ENCODE measurements at regions not wholly inside any gene's neighbourhood (a gene's known extent, or its start where the extent isn't known, plus 50 kb on each side); places are given as distances from the start of the nearest gene placed in this dataset.

- no peak for TF ChIP-seq Cebpa-rat (IDR thresholded peaks at IDR 0.05)
- Histone ChIP-seq H3K4me3 (no peak overlapping the region), H3K27me3 (no peaks in the 10 kb centered on the region), H3K36me3 (no peaks in the 10 kb centered on the region), H3K9me3 (replicated peaks in 1 of 11) (peaks cover 11 to 19% (median 13%) of the 10 kb centered on the region in 11 experiments; a peak in 20 of 22 replicates), H3K9ac (no peak overlapping the region), H3K4me1 (peaks cover 0 to 8% (median 4%) of the 10 kb centered on the region in 10 experiments; a peak in 8 of 20 replicates), H4K20me1 (no peaks in the 10 kb centered on the region), H3K27ac (no peak overlapping the region), H3K4me2 (no peak overlapping the region)
Observed at GRCh38 chr6:147805155-147805554, 296.7 kb downstream of the SAMD5 start.

GRCh38 chr6:147806697-147807096 lies 298.2 kb downstream of the SAMD5 start:
- Histone ChIP-seq H3K27me3 (no peaks in the 10 kb centered on the region), H3K27ac (no peak overlapping the region), H3K4me1 (peaks cover 0 to 8% (median 4%) of the 10 kb centered on the region in 10 experiments; a peak in 8 of 20 replicates), H3K4me3 (no peak overlapping the region), H3K4me2 (no peak overlapping the region), H3K36me3 (no peaks in the 10 kb centered on the region), H3K9me3 (replicated peaks in 1 of 11) (peaks cover 11 to 19% (median 13%) of the 10 kb centered on the region in 11 experiments; a peak in 20 of 22 replicates), H3K9ac (no peak overlapping the region), H4K20me1 (no peaks in the 10 kb centered on the region)
- TF ChIP-seq Cebpa-rat (IDR thresholded peaks at IDR 0.05), result no peak

GRCh38 chr6:147808640-147809039 lies 300.1 kb downstream of the SAMD5 start:
- TF ChIP-seq Cebpa-rat (IDR thresholded peaks at IDR 0.05), result no peak
- Histone ChIP-seq H3K4me1 (peaks cover 0 to 8% (median 4%) of the 10 kb centered on the region in 10 experiments; a peak in 8 of 20 replicates), H3K27me3 (no peaks in the 10 kb centered on the region), H4K20me1 (no peaks in the 10 kb centered on the region), H3K4me2 (no peak overlapping the region), H3K4me3 (no peak overlapping the region), H3K36me3 (no peaks in the 10 kb centered on the region), H3K27ac (no peak overlapping the region), H3K9me3 (replicated peaks in 1 of 11) (peaks cover 11 to 19% (median 13%) of the 10 kb centered on the region in 11 experiments; a peak in 20 of 22 replicates), H3K9ac (no peak overlapping the region)

- TF ChIP-seq Cebpa-rat (IDR thresholded peaks at IDR 0.05), result no peak
- Histone ChIP-seq H3K4me2 (no peak overlapping the region), H4K20me1 (no peaks in the 10 kb centered on the region), H3K4me1 (no peaks in the 10 kb centered on the region; a peak in 1 of 20 replicates), H3K36me3 (no peaks in the 10 kb centered on the region), H3K27ac (no peak overlapping the region), H3K4me3 (no peak overlapping the region), H3K9me3 (replicated peaks in 1 of 11) (peaks cover 0 to 5% (median 2%) of the 10 kb centered on the region in 11 experiments; a peak in 13 of 22 replicates), H3K27me3 (no peaks in the 10 kb centered on the region), H3K9ac (no peak overlapping the region)
Observed at GRCh38 chr6:147811913-147812629, 303.6 kb downstream of the SAMD5 start.

GRCh38 chr6:147817042-147817689 lies 308.7 kb downstream of the SAMD5 start:
- Histone ChIP-seq H3K36me3 (no peaks in the 10 kb centered on the region), H3K4me3 (no peak overlapping the region), H3K9ac (no peak overlapping the region), H3K4me2 (no peak overlapping the region), H3K9me3 (replicated peaks in 1 of 11) (no peaks in the 10 kb centered on the region), H3K27ac (no peak overlapping the region), H3K4me1 (no peaks in the 10 kb centered on the region), H3K27me3 (no peaks in the 10 kb centered on the region), H4K20me1 (no peaks in the 10 kb centered on the region)
- TF ChIP-seq Cebpa-rat (IDR thresholded peaks at IDR 0.05), result no peak

GRCh38 chr6:147820520-147820919 lies 312.0 kb downstream of the SAMD5 start:
- H3K27me3 ChIP-seq, result no peaks in the 10 kb centered on the region
- no peaks in the 10 kb centered on the region for H4K20me1 ChIP-seq
- no peaks in the 10 kb centered on the region for H3K9me3 ChIP-seq (replicated peaks in 1 of 11)
- no peak overlapping the region for H3K4me3 ChIP-seq
- H3K36me3 ChIP-seq, result no peaks in the 10 kb centered on the region
- H3K27ac ChIP-seq, result no peak overlapping the region
- no peak overlapping the region for H3K9ac ChIP-seq
- no peak for TF ChIP-seq Cebpa-rat (IDR thresholded peaks at IDR 0.05)
- no peaks in the 10 kb centered on the region for H3K4me1 ChIP-seq
- no peak overlapping the region for H3K4me2 ChIP-seq

- Histone ChIP-seq H3K27me3 (no peaks in the 10 kb centered on the region), H3K27ac (no peak overlapping the region), H3K4me1 (no peaks in the 10 kb centered on the region), H3K9me3 (replicated peaks in 1 of 11) (no peaks in the 10 kb centered on the region), H3K36me3 (no peaks in the 10 kb centered on the region), H3K4me3 (no peak overlapping the region), H4K20me1 (no peaks in the 10 kb centered on the region), H3K4me2 (no peak overlapping the region), H3K9ac (no peak overlapping the region)
- TF ChIP-seq Cebpa-rat (IDR thresholded peaks at IDR 0.05), result no peak
Observed at GRCh38 chr6:147821295-147821897, 312.9 kb downstream of the SAMD5 start.

GRCh38 chr6:147823936-147824335 lies 315.4 kb downstream of the SAMD5 start:
- Histone ChIP-seq H3K9me3 (replicated peaks in 1 of 11) (no peaks in the 10 kb centered on the region), H3K4me2 (no peak overlapping the region), H4K20me1 (no peaks in the 10 kb centered on the region), H3K4me1 (no peaks in the 10 kb centered on the region), H3K36me3 (no peaks in the 10 kb centered on the region), H3K9ac (no peak overlapping the region), H3K4me3 (no peak overlapping the region), H3K27ac (no peak overlapping the region), H3K27me3 (no peaks in the 10 kb centered on the region)
- TF ChIP-seq Cebpa-rat (IDR thresholded peaks at IDR 0.05), result no peak

GRCh38 chr6:147825848-147826247 lies 317.4 kb downstream of the SAMD5 start:
- Histone ChIP-seq H4K20me1 (no peaks in the 10 kb centered on the region), H3K27me3 (no peaks in the 10 kb centered on the region), H3K4me2 (no peak overlapping the region), H3K4me1 (no peaks in the 10 kb centered on the region), H3K9ac (no peak overlapping the region), H3K36me3 (no peaks in the 10 kb centered on the region), H3K27ac (no peak overlapping the region), H3K9me3 (replicated peaks in 1 of 11) (no peaks in the 10 kb centered on the region), H3K4me3 (no peak overlapping the region)
- TF ChIP-seq Cebpa-rat (IDR thresholded peaks at IDR 0.05), result no peak

All from BLaER1 treated with 17β-estradiol and CSF1 and Interleukin-3, amounts not matched to agents 10 nM and 100 nM (cell line).